ENCODE measurements at regions not wholly inside any gene's neighbourhood (a gene's known extent, or its start where the extent isn't known, plus 50 kb on each side); places are given as distances from the start of the nearest gene placed in this dataset.

GRCh38 chr5:18171684-18172083, 537.4 kb downstream of the TAF11L14 start:
- CTCF ChIA-PET, result no interaction called here
- POLR2A ChIA-PET, result no interaction called here
- Histone ChIP-seq H3K27ac (ENCODE audit: extremely low read depth, low read depth, low read length) (no peak overlapping the region), H3K4me1 (ENCODE audit: control insufficient read depth, insufficient read depth, low read length) (no peaks in the 10 kb centered on the region), H3K36me3 (ENCODE audit: control insufficient read depth in 2 of 2, insufficient read depth in 1 of 2, low read length in 2 of 2) (no peaks in the 10 kb centered on the region), H3K9me3 (ENCODE audit: control insufficient read depth, insufficient read depth, low read depth, low read length) (no peaks in the 10 kb centered on the region), H3K4me3 (ENCODE audit: low read depth, low read length) (no peak overlapping the region)
- TF ChIP-seq ZNF639 (tag by site-specific recombination; IDR thresholded peaks at IDR 0.05), result no peak
- TF ChIP-seq ZXDB (tag by site-specific recombination; IDR thresholded peaks at IDR 0.05), result no peak
- TF ChIP-seq EGR2 (tag by site-specific recombination; IDR thresholded peaks at IDR 0.05; ENCODE audit: low read depth), result no peak
- TF ChIP-seq ZNF843 (tag by site-specific recombination; IDR thresholded peaks at IDR 0.05), result no peak
- TF ChIP-seq ZNF341 (tag by site-specific recombination; IDR thresholded peaks at IDR 0.05; ENCODE audit: low read depth), result no peak
- TF ChIP-seq ZNF2 (tag by site-specific recombination; IDR thresholded peaks at IDR 0.05), result no peak
- TF ChIP-seq ZNF391 (tag by site-specific recombination; IDR thresholded peaks at IDR 0.05; ENCODE audit: borderline replicate concordance, low read depth), result no peak

GRCh38 chr5:18179579-18179978, 545.3 kb downstream of the TAF11L14 start:
- no peaks in the 10 kb centered on the region for H3K4me1 ChIP-seq (ENCODE audit: control insufficient read depth, insufficient read depth, low read length)
- ChIA-PET POLR2A (no interaction called here), CTCF (interaction anchor here (1.2 kb wide), 1 partner anchor 963 kb away, joined by 3 read pairs; no protein-coding TSS in a partner anchor)
- TF ChIP-seq REPIN1 (tag by site-specific recombination; IDR thresholded peaks at IDR 0.05; ENCODE audit: low read depth) (no peak), ZNF175 (tag by site-specific recombination; IDR thresholded peaks at IDR 0.05) (no peak)
- H3K9me3 ChIP-seq (ENCODE audit: control insufficient read depth, insufficient read depth, low read depth, low read length), result no peaks in the 10 kb centered on the region
- no peak overlapping the region for H3K4me3 ChIP-seq (ENCODE audit: low read depth, low read length)
- no peak overlapping the region for H3K27ac ChIP-seq (ENCODE audit: extremely low read depth, low read depth, low read length)
- H3K36me3 ChIP-seq (ENCODE audit: control insufficient read depth in 2 of 2, insufficient read depth in 1 of 2, low read length in 2 of 2), result no peaks in the 10 kb centered on the region

GRCh38 chr5:18181575-18181974, 547.3 kb downstream of the TAF11L14 start:
- Histone ChIP-seq H3K27ac (ENCODE audit: extremely low read depth, low read depth, low read length) (no peak overlapping the region), H3K4me3 (ENCODE audit: low read depth, low read length) (no peak overlapping the region), H3K36me3 (ENCODE audit: control insufficient read depth in 2 of 2, insufficient read depth in 1 of 2, low read length in 2 of 2) (no peaks in the 10 kb centered on the region), H3K4me1 (ENCODE audit: control insufficient read depth, insufficient read depth, low read length) (no peaks in the 10 kb centered on the region), H3K9me3 (ENCODE audit: control insufficient read depth, insufficient read depth, low read depth, low read length) (no peaks in the 10 kb centered on the region)
- ChIA-PET POLR2A (no interaction called here), CTCF (interaction anchor here (0.6 kb wide), 1 partner anchor 150 kb away, joined by 4 read pairs; no protein-coding TSS in a partner anchor)
- TF ChIP-seq ZNF274 (IDR thresholded peaks at IDR 0.05; ENCODE audit: low read length) (no peak), ZNF274 (tag by site-specific recombination; IDR thresholded peaks at IDR 0.05; ENCODE audit: borderline replicate concordance) (no peak), PRDM2 (tag by site-specific recombination; IDR thresholded peaks at IDR 0.05; ENCODE audit: borderline replicate concordance) (no peak), ZNF670 (tag by site-specific recombination; IDR thresholded peaks at IDR 0.05; ENCODE audit: low read depth) (no peak), SCRT2 (tag by site-specific recombination; IDR thresholded peaks at IDR 0.05) (no peak), ZNF596 (tag by site-specific recombination; IDR thresholded peaks at IDR 0.05) (no peak), ZNF155 (tag by site-specific recombination; IDR thresholded peaks at IDR 0.05) (no peak), ZNF2 (tag by site-specific recombination; IDR thresholded peaks at IDR 0.05) (no peak), ZNF704 (tag by site-specific recombination; IDR thresholded peaks at IDR 0.05) (no peak), TSHZ1 (tag by site-specific recombination; IDR thresholded peaks at IDR 0.05; ENCODE audit: borderline replicate concordance) (no peak), GFI1B (tag by site-specific recombination; IDR thresholded peaks at IDR 0.05) (no peak)

Measured in HEK293 (cell line).